ENCODE measurements at regions not wholly inside any gene's neighbourhood (a gene's known extent, or its start where the extent isn't known, plus 50 kb on each side); places are given as distances from the start of the nearest gene placed in this dataset.
"Not testable (repeated sequence)": the region's sequence is repeated elsewhere in the genome, so short reads cannot be mapped to it uniquely, and the experiment has no call there.

DNA sequence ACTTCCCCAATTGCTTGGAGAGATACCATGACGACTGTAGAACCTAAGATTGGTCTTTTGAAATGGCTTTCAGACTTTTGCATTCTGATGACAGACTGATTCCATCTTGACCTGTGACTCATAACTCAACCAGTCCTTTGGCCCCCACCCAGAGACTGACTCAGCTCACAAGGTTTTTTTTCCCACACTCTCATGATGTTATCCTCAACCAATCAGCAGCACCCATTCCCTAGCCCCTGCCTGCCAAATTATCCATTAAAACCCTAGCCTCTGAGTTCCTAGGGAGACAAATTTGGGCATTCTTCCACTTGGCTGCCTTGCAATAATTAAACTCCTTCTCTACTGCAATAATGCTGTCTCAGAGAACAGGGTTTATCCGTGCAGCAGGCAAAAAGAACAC lies 1263.3 kb upstream of the CDH9 start:
- Histone ChIP-seq H4K20me1 (ENCODE audit: insufficient read depth, low read length) (no peaks in the 10 kb centered on the region), H2AFZ (ENCODE audit: low read depth, low read length) (no peak overlapping the region), H3K9ac (ENCODE audit: low read length) (no peak overlapping the region), H3K36me3 (replicated peaks; ENCODE audit: low read depth, low read length) (no peaks in the 10 kb centered on the region), H3K4me2 (ENCODE audit: low read length) (no peak overlapping the region), H3K4me3 (ENCODE audit: low read length) (no peak overlapping the region), H3K27ac (ENCODE audit: low read length) (no peak overlapping the region), H3K27me3 (ENCODE audit: low read depth, low read length) (no peaks in the 10 kb centered on the region), H3K4me1 (ENCODE audit: low read length) (no peaks in the 10 kb centered on the region), H3K79me2 (ENCODE audit: low read length) (no peaks in the 10 kb centered on the region), H3K9me3 (ENCODE audit: insufficient read depth, low read length) (0 out of 2 replicates have a peak, but pooled peaks cover 5% of the 10 kb centered on the region)
- TF ChIP-seq, protein P1, sequence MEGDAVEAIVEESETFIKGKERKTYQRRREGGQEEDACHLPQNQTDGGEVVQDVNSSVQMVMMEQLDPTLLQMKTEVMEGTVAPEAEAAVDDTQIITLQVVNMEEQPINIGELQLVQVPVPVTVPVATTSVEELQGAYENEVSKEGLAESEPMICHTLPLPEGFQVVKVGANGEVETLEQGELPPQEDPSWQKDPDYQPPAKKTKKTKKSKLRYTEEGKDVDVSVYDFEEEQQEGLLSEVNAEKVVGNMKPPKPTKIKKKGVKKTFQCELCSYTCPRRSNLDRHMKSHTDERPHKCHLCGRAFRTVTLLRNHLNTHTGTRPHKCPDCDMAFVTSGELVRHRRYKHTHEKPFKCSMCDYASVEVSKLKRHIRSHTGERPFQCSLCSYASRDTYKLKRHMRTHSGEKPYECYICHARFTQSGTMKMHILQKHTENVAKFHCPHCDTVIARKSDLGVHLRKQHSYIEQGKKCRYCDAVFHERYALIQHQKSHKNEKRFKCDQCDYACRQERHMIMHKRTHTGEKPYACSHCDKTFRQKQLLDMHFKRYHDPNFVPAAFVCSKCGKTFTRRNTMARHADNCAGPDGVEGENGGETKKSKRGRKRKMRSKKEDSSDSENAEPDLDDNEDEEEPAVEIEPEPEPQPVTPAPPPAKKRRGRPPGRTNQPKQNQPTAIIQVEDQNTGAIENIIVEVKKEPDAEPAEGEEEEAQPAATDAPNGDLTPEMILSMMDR (IDR thresholded peaks at IDR 0.05; ENCODE audit: low read depth, low read length) = no peak
- no peak for TF ChIP-seq EZH2phosphoT487 (IDR thresholded peaks at IDR 0.05; ENCODE audit: low read depth)

DNA sequence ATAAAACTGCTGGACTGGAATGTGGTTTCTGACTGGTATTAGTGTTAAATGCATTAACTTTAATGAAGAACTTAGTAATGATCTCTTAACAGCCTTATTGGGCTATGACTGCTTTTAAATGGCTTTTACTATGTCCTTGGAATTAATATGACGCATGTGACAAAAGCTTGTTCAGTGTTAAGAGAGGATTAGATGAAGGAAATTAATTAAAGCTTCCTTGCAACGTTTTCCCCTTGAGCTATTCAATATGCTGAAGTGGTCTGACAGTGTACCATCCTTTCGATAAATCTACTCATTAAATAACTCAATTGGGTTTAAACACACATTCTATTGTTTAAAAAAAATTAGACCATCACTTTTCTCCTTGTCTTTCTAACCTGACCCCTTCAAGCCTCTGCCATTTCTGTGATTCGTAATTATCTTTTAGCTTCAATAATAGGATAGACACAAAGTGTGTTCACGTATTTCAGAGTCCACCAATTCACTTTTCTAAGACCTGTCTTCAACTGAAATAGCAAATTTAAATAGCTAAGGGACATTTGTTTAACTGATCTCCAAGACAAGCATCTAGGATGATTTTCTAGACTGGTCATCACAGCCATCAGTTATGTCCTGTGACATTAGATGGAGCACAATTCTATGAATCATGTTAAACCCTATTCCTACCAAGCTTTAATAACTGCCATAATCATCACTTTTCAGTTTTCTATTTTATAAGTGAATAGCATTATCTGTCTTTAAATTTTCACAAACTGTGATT lies 1258.0 kb upstream of the CDH9 start:
- H3K4me3 ChIP-seq (ENCODE audit: low read length) = no peak overlapping the region
- H2AFZ ChIP-seq (ENCODE audit: low read depth, low read length) = no peak overlapping the region
- H3K27me3 ChIP-seq (ENCODE audit: low read depth, low read length) = no peaks in the 10 kb centered on the region
- H3K36me3 ChIP-seq (replicated peaks; ENCODE audit: low read depth, low read length) = no peaks in the 10 kb centered on the region
- no peaks in the 10 kb centered on the region for H3K4me1 ChIP-seq (ENCODE audit: low read length)
- H4K20me1 ChIP-seq (ENCODE audit: insufficient read depth, low read length) = no peaks in the 10 kb centered on the region
- no peaks in the 10 kb centered on the region for H3K79me2 ChIP-seq (ENCODE audit: low read length)
- no peak overlapping the region for H3K9ac ChIP-seq (ENCODE audit: low read length)
- no peak overlapping the region for H3K4me2 ChIP-seq (ENCODE audit: low read length)
- H3K9me3 ChIP-seq (ENCODE audit: insufficient read depth, low read length) = 0 out of 2 replicates have a peak, but pooled peaks cover 3% of the 10 kb centered on the region
- H3K27ac ChIP-seq (ENCODE audit: low read length) = no peak overlapping the region
- TF ChIP-seq EZH2phosphoT487 (IDR thresholded peaks at IDR 0.05; ENCODE audit: low read depth) = no peak
- TF ChIP-seq, protein P1 (IDR thresholded peaks at IDR 0.05; ENCODE audit: low read depth, low read length) = no peak

GRCh38 chr5:28287021-28287420 lies 1248.6 kb upstream of the CDH9 start:
- not testable (repeated sequence) for H3K9ac ChIP-seq (ENCODE audit: low read length); H3K9me3 ChIP-seq (ENCODE audit: insufficient read depth, low read length); H3K27ac ChIP-seq (ENCODE audit: low read length); H3K4me1 ChIP-seq (ENCODE audit: low read length); H3K79me2 ChIP-seq (ENCODE audit: low read length); H3K27me3 ChIP-seq (ENCODE audit: low read depth, low read length); H2AFZ ChIP-seq (ENCODE audit: low read depth, low read length); H3K4me3 ChIP-seq (ENCODE audit: low read length); H4K20me1 ChIP-seq (ENCODE audit: insufficient read depth, low read length); H3K36me3 ChIP-seq (replicated peaks; ENCODE audit: low read depth, low read length); H3K4me2 ChIP-seq (ENCODE audit: low read length)

GRCh38 chr5:28286566-28286965 lies 1248.2 kb upstream of the CDH9 start:
- no peaks in the 10 kb centered on the region for H3K27me3 ChIP-seq (ENCODE audit: low read depth, low read length)
- no peak overlapping the region for H3K4me3 ChIP-seq (ENCODE audit: low read length)
- no peaks in the 10 kb centered on the region for H3K9me3 ChIP-seq (ENCODE audit: insufficient read depth, low read length)
- H3K27ac ChIP-seq (ENCODE audit: low read length) = no peak overlapping the region
- no peaks in the 10 kb centered on the region for H4K20me1 ChIP-seq (ENCODE audit: insufficient read depth, low read length)
- TF ChIP-seq, protein P1 (IDR thresholded peaks at IDR 0.05; ENCODE audit: low read depth, low read length) = no peak
- TF ChIP-seq EZH2phosphoT487 (IDR thresholded peaks at IDR 0.05; ENCODE audit: low read depth) = no peak
- no peak overlapping the region for H2AFZ ChIP-seq (ENCODE audit: low read depth, low read length)
- H3K36me3 ChIP-seq (replicated peaks; ENCODE audit: low read depth, low read length) = no peaks in the 10 kb centered on the region
- H3K9ac ChIP-seq (ENCODE audit: low read length) = no peak overlapping the region
- no peak overlapping the region for H3K4me2 ChIP-seq (ENCODE audit: low read length)
- H3K79me2 ChIP-seq (ENCODE audit: low read length) = no peaks in the 10 kb centered on the region
- H3K4me1 ChIP-seq (ENCODE audit: low read length) = no peaks in the 10 kb centered on the region

Data from OCI-LY3 (cell line).